ENCODE measurements at regions not wholly inside any gene's neighbourhood (a gene's known extent, or its start where the extent isn't known, plus 50 kb on each side); places are given as distances from the start of the nearest gene placed in this dataset.
A peak's percentile ranks its signal among the peaks of the same experiment; 100 is the strongest.
"Not testable (repeated sequence)": the region's sequence is repeated elsewhere in the genome, so short reads cannot be mapped to it uniquely, and the experiment has no call there.

GRCh38 chr20:26315054-26315453, 618.4 kb upstream of the ZNF337 start:
- peaks cover 13% of the 10 kb centered on the region for H3K9me3 Mint-ChIP-seq
- intact Hi-C loops (cut with micrococcal nuclease): no loop called here
- no peak for DNase-seq
- POLR2A ChIA-PET: no interaction called here
- peak overlapping the region; percentile 38 for H3K27ac Mint-ChIP-seq
- H3K4me1 Mint-ChIP-seq (ENCODE audit: low read depth): peaks cover 33% of the 10 kb centered on the region
- H3K4me3 Mint-ChIP-seq: no peak overlapping the region
- no peak for TF ChIP-seq CTCF (IDR thresholded peaks at IDR 0.05)
- no peak for ATAC-seq
- CTCF ChIA-PET: no interaction called here
- H3K36me3 Mint-ChIP-seq (ENCODE audit: low read depth): peaks cover 42% of the 10 kb centered on the region
- no peaks in the 10 kb centered on the region for H3K27me3 Mint-ChIP-seq

DNA sequence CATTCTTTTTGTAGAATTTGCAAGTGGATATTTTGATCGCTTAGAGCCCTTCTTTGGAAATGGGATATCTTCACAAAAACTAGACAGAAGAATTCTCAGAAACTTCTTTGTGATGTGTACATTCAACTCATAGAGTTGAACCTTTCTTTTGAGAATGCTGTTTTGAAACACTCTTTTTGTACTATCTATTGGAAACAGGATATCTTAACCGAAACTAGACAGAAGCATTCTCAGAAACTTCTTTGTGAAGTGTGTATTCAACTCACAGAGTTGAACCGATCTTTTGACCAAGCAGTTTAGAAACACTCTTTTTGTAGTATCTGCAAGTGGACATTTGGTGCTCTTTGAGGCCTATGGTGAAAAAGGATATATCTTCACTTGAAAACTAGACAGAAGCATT, 613.1 kb upstream of the ZNF337 start:
- H3K27ac Mint-ChIP-seq: peak overlapping the region; percentile 82
- H3K36me3 Mint-ChIP-seq (ENCODE audit: low read depth): peaks cover 53% of the 10 kb centered on the region
- peaks cover 61% of the 10 kb centered on the region for H3K4me1 Mint-ChIP-seq (ENCODE audit: low read depth)
- intact Hi-C loops (cut with micrococcal nuclease): loop anchor here (5.0 kb wide), 1 partner anchor 33 kb away; no protein-coding TSS in a partner anchor
- ATAC-seq, H3K4me3 Mint-ChIP-seq, H3K27me3 Mint-ChIP-seq, CTCF ChIA-PET, POLR2A ChIA-PET, DNase-seq: not testable (repeated sequence)
- H3K9me3 Mint-ChIP-seq: peaks cover 29% of the 10 kb centered on the region

DNA sequence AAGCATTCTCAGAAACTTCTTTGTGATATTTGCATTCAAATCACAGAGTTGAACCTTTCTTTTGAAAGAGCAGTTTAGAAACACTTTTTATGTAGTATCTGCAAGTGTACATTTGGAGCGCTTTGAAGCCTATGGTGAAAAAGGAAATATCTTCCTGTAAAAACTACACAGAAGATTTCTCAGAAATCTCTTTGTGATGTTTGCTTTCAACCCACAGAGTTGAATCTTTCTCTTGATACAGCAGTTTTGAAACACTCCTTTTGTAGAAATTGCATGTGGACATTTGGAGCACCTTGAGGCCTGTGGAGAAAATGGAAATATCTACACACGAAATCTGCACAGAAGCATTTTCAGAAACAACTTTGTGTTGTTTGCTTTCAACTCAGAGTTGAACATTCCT, 612.3 kb upstream of the ZNF337 start:
- intact Hi-C loops (cut with micrococcal nuclease): loop anchor here (5.0 kb wide), 1 partner anchor 33 kb away; no protein-coding TSS in a partner anchor
- TF ChIP-seq CTCF (IDR thresholded peaks at IDR 0.05): no peak
- H3K36me3 Mint-ChIP-seq (ENCODE audit: low read depth): peaks cover 52% of the 10 kb centered on the region
- ChIA-PET CTCF (no interaction called here), POLR2A (no interaction called here)
- peaks cover 29% of the 10 kb centered on the region for H3K9me3 Mint-ChIP-seq
- H3K27ac Mint-ChIP-seq: peak overlapping the region; percentile 82
- peak; percentile 27 for ATAC-seq
- H3K4me1 Mint-ChIP-seq (ENCODE audit: low read depth): peaks cover 60% of the 10 kb centered on the region
- H3K4me3 Mint-ChIP-seq: no peak overlapping the region
- H3K27me3 Mint-ChIP-seq: no peaks in the 10 kb centered on the region
- DNase-seq: no peak

GRCh38 chr20:26295006-26295405, 598.4 kb upstream of the ZNF337 start:
- POLR2A ChIA-PET: no interaction called here
- Mint-ChIP-seq H3K27ac (no peak overlapping the region), H3K27me3 (no peaks in the 10 kb centered on the region), H3K4me3 (no peak overlapping the region), H3K9me3 (peaks cover 9% of the 10 kb centered on the region), H3K4me1 (ENCODE audit: low read depth) (peaks cover 51% of the 10 kb centered on the region), H3K36me3 (ENCODE audit: low read depth) (peaks cover 32% of the 10 kb centered on the region)
- ATAC-seq (no peak), DNase-seq (no peak)
- CTCF ChIA-PET: no interaction called here
- intact Hi-C loops (cut with micrococcal nuclease): no loop called here
- no peak for TF ChIP-seq CTCF (IDR thresholded peaks at IDR 0.05)

- Mint-ChIP-seq H3K4me1 (ENCODE audit: low read depth) (peaks cover 56% of the 10 kb centered on the region), H3K36me3 (ENCODE audit: low read depth) (peaks cover 37% of the 10 kb centered on the region), H3K27ac (peak overlapping the region; percentile 78)
- H3K4me3 Mint-ChIP-seq; POLR2A ChIA-PET; DNase-seq; CTCF ChIA-PET; intact Hi-C loops (cut with micrococcal nuclease); H3K9me3 Mint-ChIP-seq; H3K27me3 Mint-ChIP-seq: not testable (repeated sequence)
- peak; percentile 66 for ATAC-seq
Measured at GRCh38 chr20:26288379-26289061, 591.9 kb upstream of the ZNF337 start.

DNA sequence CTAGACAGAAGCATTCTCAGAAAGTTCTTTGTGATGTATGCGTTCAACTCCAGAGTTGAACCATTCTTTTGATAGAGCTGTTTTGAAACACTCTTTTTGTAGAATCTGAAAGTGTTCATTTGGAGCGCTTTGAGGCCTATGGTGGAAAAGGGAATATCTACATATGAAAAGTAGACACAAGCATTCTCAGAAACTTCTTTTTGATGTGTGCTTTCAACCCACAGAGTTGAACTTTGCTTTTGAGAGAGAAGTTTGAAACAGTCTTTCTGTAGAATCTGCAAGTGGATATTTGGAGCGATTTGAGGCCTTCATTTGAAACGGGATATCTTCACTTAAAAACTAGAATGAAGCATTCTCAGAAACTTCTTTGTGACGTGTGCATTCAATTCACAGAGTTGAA, 582.6 kb upstream of the ZNF337 start:
- CTCF ChIA-PET: no interaction called here
- Mint-ChIP-seq H3K9me3 (peaks cover 17% of the 10 kb centered on the region), H3K4me3 (no peak overlapping the region), H3K4me1 (ENCODE audit: low read depth) (peaks cover 62% of the 10 kb centered on the region), H3K36me3 (ENCODE audit: low read depth) (peaks cover 42% of the 10 kb centered on the region), H3K27ac (peak overlapping the region; percentile 85), H3K27me3 (no peaks in the 10 kb centered on the region)
- no peak for DNase-seq
- intact Hi-C loops (cut with micrococcal nuclease): no loop called here
- ATAC-seq: no peak
- TF ChIP-seq CTCF (IDR thresholded peaks at IDR 0.05): no peak
- POLR2A ChIA-PET: no interaction called here

Data from activated CD8-positive, alpha-beta T cell treated with anti-CD3 and anti-CD28 coated beads for 36 hours (primary cell).